B cell (primary cell): ENCODE measurements at regions not wholly inside any gene's neighbourhood (a gene's known extent, or its start where the extent isn't known, plus 50 kb on each side); places are given as distances from the start of the nearest gene placed in this dataset.

Experiments
- ATAC-seq: fragments of 200-7000 bp; cut with Tn5 transposase; one replicate; pipeline ENCODE4 v1.10.0; 2021; ENCODE audit warnings: low read depth, mild to moderate bottlenecking, moderate number of reproducible peaks, moderate library complexity
- CTCF ChIA-PET: fragments of 350-600 bp; sonication (Branson Sonifier 250); formaldehyde crosslinking; loops from one replicate; lab custom pipeline; 2021; ENCODE audit warnings: antibody characterized with exemption, inconsistent platforms; lab: Charles Lee
- POLR2A ChIA-PET: fragments of 350-600 bp; sonication (Branson Sonifier 250); formaldehyde crosslinking; loops from one replicate; lab custom pipeline; 2021; ENCODE audit warnings: antibody characterized with exemption; lab: Charles Lee
- DNase-seq: peaks from one replicate; pipeline ENCODE4 v3.0.0; 2013
- H2AFZ ChIP-seq: 2 replicates; pipeline ENCODE4 v1.6.1; 2012; ENCODE audit warnings: mild to moderate bottlenecking, low read depth, low read length; ENCODE audit not compliant: insufficient read depth, poor library complexity, severe bottlenecking
- H3K27ac ChIP-seq, 2 donors: 1 replicate in 1 of 2; 2 replicates in 1 of 2; pipeline ENCODE4 v1.5.1; 2012 to 2013; ENCODE audit warnings: low read length in 2 of 2, mild to moderate bottlenecking in 2 of 2, moderate library complexity in 1 of 2
- H3K27me3 ChIP-seq, 4 experiments: fragments of 200-600 bp in 1 of 4; sonication (generic) in 1 of 4; replicated peaks in 1 of 4; 1 replicate in 2 of 4; 2 replicates in 2 of 4; pipeline versions ENCODE4 v1.6.1 to v1.7.0; 2013 to 2016; ENCODE audit warnings: low read length in 3 of 4, mild to moderate bottlenecking in 2 of 4, mixed read lengths in 1 of 4, moderate library complexity in 1 of 4; ENCODE audit not compliant: insufficient read depth in 4 of 4, control insufficient read depth in 3 of 4; ENCODE audit errors: control extremely low read depth in 1 of 4
- H3K36me3 ChIP-seq, 2 experiments: replicated peaks in 1 of 2; 1 replicate in 1 of 2; 2 replicates in 1 of 2; pipeline versions ENCODE4 v1.6.1 to v1.7.1; 2013; ENCODE audit warnings: low read length in 1 of 2; ENCODE audit not compliant: insufficient read depth in 2 of 2, control insufficient read depth in 1 of 2; ENCODE audit errors: control extremely low read depth in 1 of 2, extremely low read depth in 1 of 2
- H3K4me1 ChIP-seq, 2 donors: fragments of 200-600 bp in 1 of 2; sonication (generic) in 1 of 2; 1 replicate in 1 of 2; 2 replicates in 1 of 2; pipeline versions ENCODE4 v1.5.1 to v1.6.1; 2013 to 2017; ENCODE audit warnings: low read length in 2 of 2; ENCODE audit not compliant: control insufficient read depth in 2 of 2, insufficient read depth in 2 of 2
- H3K4me2 ChIP-seq: replicated peaks from 2 replicates; pipeline ENCODE3; 2012; ENCODE audit warnings: mild to moderate bottlenecking, low read depth, low read length; ENCODE audit not compliant: poor library complexity, severe bottlenecking
- H3K4me3 ChIP-seq, 5 experiments: fragments of 200-600 bp in 1 of 5; sonication (generic) in 1 of 5; 1 replicate in 3 of 5; 2 replicates in 2 of 5; pipeline versions ENCODE4 v1.5.1 to v1.7.0; 2011 to 2016; ENCODE audit warnings: low read length in 4 of 5, mild to moderate bottlenecking in 4 of 5, low read depth in 2 of 5, control low read depth in 1 of 5, moderate library complexity in 1 of 5; ENCODE audit not compliant: insufficient read depth in 1 of 5; ENCODE audit errors: control extremely low read depth in 1 of 5, extremely low read depth in 1 of 5
- H3K79me2 ChIP-seq: fragments of 200-600 bp; sonication (generic); one replicate; pipeline ENCODE4 v1.6.0; 2016; ENCODE audit warnings: low read length; ENCODE audit not compliant: control insufficient read depth, insufficient read depth
- H3K9ac ChIP-seq: fragments of 200-600 bp; sonication (generic); 2 replicates; pipeline ENCODE4 v1.6.1; 2017; ENCODE audit warnings: mild to moderate bottlenecking, low read length, moderate library complexity
- H3K9me3 ChIP-seq, 3 donors: one replicate each; pipeline versions ENCODE4 v1.6.1 to v1.7.1; 2013; ENCODE audit warnings: low read length in 2 of 3; ENCODE audit not compliant: control insufficient read depth in 2 of 3, insufficient read depth in 1 of 3; ENCODE audit errors: control extremely low read depth in 1 of 3
- H4K20me1 ChIP-seq: 2 replicates; pipeline ENCODE4 v1.6.0; 2012; ENCODE audit warnings: mild to moderate bottlenecking, low read length; ENCODE audit not compliant: insufficient read depth, control insufficient read depth, poor library complexity, severe bottlenecking
- H3K27ac Mint-ChIP-seq: one replicate; pipeline ENCODE4 v1.8.0; 2021; ENCODE audit warnings: mixed read lengths
- H3K27me3 Mint-ChIP-seq: one replicate; pipeline ENCODE4 v1.8.0; 2021; ENCODE audit warnings: mixed read lengths
- H3K4me1 Mint-ChIP-seq: one replicate; pipeline ENCODE4 v1.8.0; 2021; ENCODE audit warnings: mixed read lengths
- H3K4me3 Mint-ChIP-seq: one replicate; pipeline ENCODE4 v1.8.0; 2021; ENCODE audit warnings: mixed read lengths
- H3K9me3 Mint-ChIP-seq: one replicate; pipeline ENCODE4 v1.8.0; 2022; ENCODE audit warnings: mixed read lengths; ENCODE audit not compliant: insufficient read depth
- CTCF ChIP-seq: fragments of 200-600 bp; IDR thresholded peaks from one replicate; pipeline ENCODE4 v1.8.0; 2022; ENCODE audit warnings: antibody characterized with exemption, mild to moderate bottlenecking
- EZH2 ChIP-seq: IDR thresholded peaks from 2 replicates; pipeline ENCODE4 v1.6.1; 2012; ENCODE audit warnings: borderline replicate concordance, low read depth, mild to moderate bottlenecking, moderate library complexity, low read length; ENCODE audit not compliant: insufficient read depth, poor library complexity, severe bottlenecking
- WGBS: methylation state at CpG from one replicate; pipeline ENCODE4 v1.1.5; 2013; ENCODE audit warnings: missing lambda C conversion rate; ENCODE audit not compliant: insufficient coverage; 5-methylcytosine and 5-hydroxymethylcytosine counted together
- intact Hi-C: fragments of 100-400 bp; cut with micrococcal nuclease; formaldehyde crosslinking; loops from one replicate; pipeline ENCODE4 v1.10.0; 2022

GRCh38 chr22:22045571-22046335, 63.2 kb upstream of the TOP3B start:
- ATAC-seq (no peak), DNase-seq (no peak)
- Mint-ChIP-seq H3K27me3 (no peaks in the 10 kb centered on the region), H3K27ac (peak overlapping the region; percentile 42), H3K4me3 (peak overlapping the region; percentile 66), H3K9me3 (no peaks in the 10 kb centered on the region), H3K4me1 (peaks cover 56% of the 10 kb centered on the region)
- ChIA-PET CTCF (interaction anchor here (1.1 to 5.9 kb wide), 4 partner anchors 12 to 150 kb away, joined by 3 to 79 read pairs (median 6); no protein-coding TSS in a partner anchor), POLR2A (interaction anchor here (1.2 kb wide), 1 partner anchor 9 kb away, joined by 3 read pairs; no protein-coding TSS in a partner anchor)
- H3K27ac ChIP-seq = no peak overlapping the region
- intact Hi-C loops = no loop called here
- no peak overlapping the region for H3K9ac ChIP-seq
- no peaks in the 10 kb centered on the region for H4K20me1 ChIP-seq
- peaks cover 33 to 39% of the 10 kb centered on the region in 2 donors for H3K4me1 ChIP-seq
- H2AFZ ChIP-seq = no peak overlapping the region
- no peaks in the 10 kb centered on the region for H3K79me2 ChIP-seq
- peak overlapping the region; percentile 37 for H3K4me2 ChIP-seq
- H3K4me3 ChIP-seq = peak overlapping the region in 1 of 5 experiments; percentile 18
- peaks cover 0 to 3% (median 0%) of the 10 kb centered on the region in 3 donors for H3K9me3 ChIP-seq
- H3K36me3 ChIP-seq = no peaks in the 10 kb centered on the region
- 100% methylated on average over 1 of the region's 6 CpGs for WGBS
- no peaks in the 10 kb centered on the region for H3K27me3 ChIP-seq
- TF ChIP-seq CTCF (no peak), EZH2 (no peak)

- POLR2A ChIA-PET = interaction anchor here (1.1 to 3.0 kb wide), 2 partner anchors 12 kb away, joined by 4 to 26 read pairs; no protein-coding TSS in a partner anchor
- no peak overlapping the region for H3K4me3 Mint-ChIP-seq
- 75% methylated on average over 1 of the region's 2 CpGs for WGBS
- peaks cover 0 to 3% (median 0%) of the 10 kb centered on the region in 3 donors for H3K9me3 ChIP-seq
- CTCF ChIA-PET = interaction anchor here (1.7 to 5.9 kb wide), 4 partner anchors 11 to 72 kb away, joined by 9 to 79 read pairs (median 26); no protein-coding TSS in a partner anchor
- no peak for DNase-seq
- H3K27me3 ChIP-seq = no peaks in the 10 kb centered on the region
- no peak overlapping the region for H3K27ac ChIP-seq
- H4K20me1 ChIP-seq = no peaks in the 10 kb centered on the region
- no peak overlapping the region for H3K27ac Mint-ChIP-seq
- no peak overlapping the region for H3K4me3 ChIP-seq
- no peak for ATAC-seq
- intact Hi-C loops = no loop called here
- H3K79me2 ChIP-seq = no peaks in the 10 kb centered on the region
- TF ChIP-seq CTCF = no peak
- TF ChIP-seq EZH2 = no peak
- no peak overlapping the region for H2AFZ ChIP-seq
- H3K36me3 ChIP-seq = no peaks in the 10 kb centered on the region
- no peaks in the 10 kb centered on the region for H3K9me3 Mint-ChIP-seq
- H3K4me2 ChIP-seq = peak overlapping the region; percentile 46
- H3K4me1 ChIP-seq = peaks cover 33 to 48% of the 10 kb centered on the region in 2 donors
- no peak overlapping the region for H3K9ac ChIP-seq
- no peaks in the 10 kb centered on the region for H3K27me3 Mint-ChIP-seq
- H3K4me1 Mint-ChIP-seq = peaks cover 69% of the 10 kb centered on the region
Measured at GRCh38 chr22:22044153-22044552, 61.6 kb upstream of the TOP3B start.
